Central memory CD8-positive, alpha-beta T cell (primary cell): ENCODE measurements at regions not wholly inside any gene's neighbourhood (a gene's known extent, or its start where the extent isn't known, plus 50 kb on each side); places are given as distances from the start of the nearest gene placed in this dataset.
"Not testable (repeated sequence)": the region's sequence is repeated elsewhere in the genome, so short reads cannot be mapped to it uniquely, and the experiment has no call there.

Experiments used
- ATAC-seq: fragments of 150-1000 bp; cut with Tn5 transposase; replicated peaks from 2 replicates; pipeline ENCODE4 v1.10.0; 2022; ENCODE audit warnings: mild to moderate bottlenecking, moderate FRiP score, moderate number of reproducible peaks; ENCODE audit not compliant: poor library complexity, severe bottlenecking; ENCODE audit errors: extremely low read depth
- DNase-seq, 2 donors: peaks; one replicate each; pipeline ENCODE4 v3.0.0; 2021; ENCODE audit warnings: low spot score in 2 of 2
- H3K27ac Mint-ChIP-seq: one replicate; pipeline ENCODE4 v1.8.0; 2022; ENCODE audit warnings: low read depth, mild to moderate bottlenecking, moderate library complexity, mixed read lengths
- H3K27me3 Mint-ChIP-seq: one replicate; pipeline ENCODE4 v1.8.0; 2022; ENCODE audit warnings: mixed read lengths
- H3K36me3 Mint-ChIP-seq: one replicate; pipeline ENCODE4 v1.8.0; 2022; ENCODE audit warnings: mild to moderate bottlenecking, moderate library complexity, mixed read lengths; ENCODE audit not compliant: insufficient read depth
- H3K4me1 Mint-ChIP-seq: one replicate; pipeline ENCODE4 v1.8.0; 2022; ENCODE audit warnings: mixed read lengths
- H3K4me3 Mint-ChIP-seq: one replicate; pipeline ENCODE4 v1.8.0; 2022; ENCODE audit warnings: mild to moderate bottlenecking, moderate library complexity, mixed read lengths
- H3K9me3 Mint-ChIP-seq: one replicate; pipeline ENCODE4 v1.8.0; 2022; ENCODE audit warnings: mixed read lengths

- no peak for ATAC-seq
- Mint-ChIP-seq H3K27ac (no peak overlapping the region), H3K4me3 (no peak overlapping the region), H3K9me3 (no peaks in the 10 kb centered on the region), H3K27me3 (peaks cover 24% of the 10 kb centered on the region), H3K4me1 (no peaks in the 10 kb centered on the region), H3K36me3 (no peaks in the 10 kb centered on the region)
- no peak for DNase-seq
Observed at GRCh38 chr12:5333096-5333495, 98.8 kb upstream of the NTF3 start.

GRCh38 chr12:5335069-5335468, 96.8 kb upstream of the NTF3 start:
- H3K4me1 Mint-ChIP-seq: no peaks in the 10 kb centered on the region
- no peak for ATAC-seq
- H3K36me3 Mint-ChIP-seq: no peaks in the 10 kb centered on the region

GRCh38 chr12:5341086-5341485, 90.8 kb upstream of the NTF3 start:
- not testable (repeated sequence) for H3K9me3 Mint-ChIP-seq, DNase-seq, ATAC-seq, H3K36me3 Mint-ChIP-seq, H3K4me1 Mint-ChIP-seq, H3K27ac Mint-ChIP-seq, H3K4me3 Mint-ChIP-seq
- peaks cover 23% of the 10 kb centered on the region for H3K27me3 Mint-ChIP-seq

More at GRCh38 chr12:5335069-5335468, 96.8 kb upstream of the NTF3 start:
- Mint-ChIP-seq H3K27me3 (peaks cover 24% of the 10 kb centered on the region), H3K4me3 (no peak overlapping the region), H3K9me3 (no peaks in the 10 kb centered on the region), H3K27ac (no peak overlapping the region)
- no peak for DNase-seq

GRCh38 chr12:5343711-5344110, 88.2 kb upstream of the NTF3 start:
- DNase-seq (no peak), ATAC-seq (no peak)
- Mint-ChIP-seq H3K36me3 (no peaks in the 10 kb centered on the region), H3K27me3 (peaks cover 31% of the 10 kb centered on the region), H3K27ac (no peak overlapping the region), H3K9me3 (peaks cover 7% of the 10 kb centered on the region), H3K4me1 (no peaks in the 10 kb centered on the region), H3K4me3 (no peak overlapping the region)

GRCh38 chr12:5344131-5344530, 87.8 kb upstream of the NTF3 start:
- ATAC-seq (no peak), DNase-seq (no peak)
- Mint-ChIP-seq H3K27ac (no peak overlapping the region), H3K9me3 (peaks cover 7% of the 10 kb centered on the region), H3K27me3 (peaks cover 31% of the 10 kb centered on the region), H3K4me1 (no peaks in the 10 kb centered on the region), H3K4me3 (no peak overlapping the region), H3K36me3 (no peaks in the 10 kb centered on the region)

- ATAC-seq (no peak), DNase-seq (no peak)
- H3K9me3 Mint-ChIP-seq: peaks cover 7% of the 10 kb centered on the region
- no peak overlapping the region for H3K27ac Mint-ChIP-seq
- H3K36me3 Mint-ChIP-seq: no peaks in the 10 kb centered on the region
- no peak overlapping the region for H3K4me3 Mint-ChIP-seq
- H3K27me3 Mint-ChIP-seq: peaks cover 36% of the 10 kb centered on the region
- no peaks in the 10 kb centered on the region for H3K4me1 Mint-ChIP-seq
Observed at GRCh38 chr12:5345534-5345933, 86.4 kb upstream of the NTF3 start.

GRCh38 chr12:5348057-5348456, 83.9 kb upstream of the NTF3 start:
- no peak for DNase-seq
- no peak overlapping the region for H3K4me3 Mint-ChIP-seq
- no peaks in the 10 kb centered on the region for H3K4me1 Mint-ChIP-seq
- peaks cover 40% of the 10 kb centered on the region for H3K27me3 Mint-ChIP-seq
- no peak for ATAC-seq
- peaks cover 7% of the 10 kb centered on the region for H3K9me3 Mint-ChIP-seq
- no peaks in the 10 kb centered on the region for H3K36me3 Mint-ChIP-seq
- H3K27ac Mint-ChIP-seq: no peak overlapping the region

GRCh38 chr12:5348491-5348890, 83.4 kb upstream of the NTF3 start:
- ATAC-seq: no peak

GRCh38 chr12:5364036-5364770, 67.7 kb upstream of the NTF3 start:
- H3K36me3 Mint-ChIP-seq: no peaks in the 10 kb centered on the region
- no peaks in the 10 kb centered on the region for H3K4me1 Mint-ChIP-seq
- no peaks in the 10 kb centered on the region for H3K9me3 Mint-ChIP-seq
- ATAC-seq (no peak), DNase-seq (no peak)
- no peak overlapping the region for H3K4me3 Mint-ChIP-seq
- no peak overlapping the region for H3K27ac Mint-ChIP-seq
- peaks cover 5% of the 10 kb centered on the region for H3K27me3 Mint-ChIP-seq

More at GRCh38 chr12:5348491-5348890, 83.4 kb upstream of the NTF3 start:
- H3K9me3 Mint-ChIP-seq: peaks cover 11% of the 10 kb centered on the region
- H3K4me3 Mint-ChIP-seq: no peak overlapping the region
- H3K36me3 Mint-ChIP-seq: no peaks in the 10 kb centered on the region
- H3K27me3 Mint-ChIP-seq: peaks cover 40% of the 10 kb centered on the region
- no peak for DNase-seq
- no peak overlapping the region for H3K27ac Mint-ChIP-seq
- H3K4me1 Mint-ChIP-seq: no peaks in the 10 kb centered on the region

GRCh38 chr12:5369298-5369697, 62.6 kb upstream of the NTF3 start:
- Mint-ChIP-seq H3K27ac (no peak overlapping the region), H3K9me3 (no peaks in the 10 kb centered on the region), H3K27me3 (no peaks in the 10 kb centered on the region), H3K36me3 (no peaks in the 10 kb centered on the region), H3K4me3 (no peak overlapping the region), H3K4me1 (no peaks in the 10 kb centered on the region)
- ATAC-seq (no peak), DNase-seq (no peak)

- H3K9me3 Mint-ChIP-seq: no peaks in the 10 kb centered on the region
- H3K4me1 Mint-ChIP-seq: no peaks in the 10 kb centered on the region
- no peak overlapping the region for H3K27ac Mint-ChIP-seq
- H3K4me3 Mint-ChIP-seq: no peak overlapping the region
- no peaks in the 10 kb centered on the region for H3K27me3 Mint-ChIP-seq
- ATAC-seq: no peak
- no peaks in the 10 kb centered on the region for H3K36me3 Mint-ChIP-seq
- DNase-seq: no peak
Observed at GRCh38 chr12:5371631-5372030, 60.3 kb upstream of the NTF3 start.

GRCh38 chr12:5374713-5375112, 57.2 kb upstream of the NTF3 start:
- no peaks in the 10 kb centered on the region for H3K27me3 Mint-ChIP-seq
- ATAC-seq (no peak), DNase-seq (no peak)
- H3K27ac Mint-ChIP-seq: no peak overlapping the region
- no peaks in the 10 kb centered on the region for H3K36me3 Mint-ChIP-seq
- no peaks in the 10 kb centered on the region for H3K4me1 Mint-ChIP-seq
- H3K9me3 Mint-ChIP-seq: no peaks in the 10 kb centered on the region
- H3K4me3 Mint-ChIP-seq: no peak overlapping the region

GRCh38 chr12:5375547-5376295, 56.2 kb upstream of the NTF3 start:
- H3K27me3 Mint-ChIP-seq: no peaks in the 10 kb centered on the region
- no peaks in the 10 kb centered on the region for H3K36me3 Mint-ChIP-seq
- ATAC-seq (no peak), DNase-seq (no peak)
- no peak overlapping the region for H3K27ac Mint-ChIP-seq
- H3K4me1 Mint-ChIP-seq: no peaks in the 10 kb centered on the region
- H3K9me3 Mint-ChIP-seq: no peaks in the 10 kb centered on the region
- no peak overlapping the region for H3K4me3 Mint-ChIP-seq
